Thyroid gland (tissue), 4 donors: ENCODE measurements at regions not wholly inside any gene's neighbourhood (a gene's known extent, or its start where the extent isn't known, plus 50 kb on each side); places are given as distances from the start of the nearest gene placed in this dataset.

ENCODE experiments used
- DNase-seq, 2 donors: peaks; one replicate each; pipeline ENCODE4 v3.0.0-alpha.2; 2019
- H3K27ac ChIP-seq, 3 donors: fragments of 200-600 bp; sonication (generic); 1 replicate in 2 of 3; 2 replicates in 1 of 3; pipeline ENCODE4 v1.5.1; 2016 to 2019; ENCODE audit warnings: mild to moderate bottlenecking in 1 of 3, moderate library complexity in 1 of 3
- H3K27me3 ChIP-seq: fragments of 200-600 bp; sonication (generic); one replicate; pipeline ENCODE4 v1.5.1; 2019
- H3K36me3 ChIP-seq, 2 donors: fragments of 200-600 bp; sonication (generic); one replicate each; pipeline ENCODE4 v1.5.1; 2016 to 2019
- H3K4me1 ChIP-seq, 2 donors: fragments of 200-600 bp; sonication (generic); one replicate each; pipeline ENCODE4 v1.5.1; 2017 to 2019
- H3K4me3 ChIP-seq, 3 donors: fragments of 200-600 bp; sonication (generic); replicated peaks in 1 of 3; 1 replicate in 2 of 3; 2 replicates in 1 of 3; pipeline ENCODE4 v1.5.1; 2016; ENCODE audit warnings: mild to moderate bottlenecking in 1 of 3
- H3K9me3 ChIP-seq: fragments of 200-600 bp; sonication (generic); one replicate; pipeline ENCODE4 v1.5.1; 2017
- CTCF ChIP-seq, 6 experiments: fragments of 200-600 bp in 3 of 6; fragments of 450-650 bp in 3 of 6; sonication (generic) in 3 of 6; IDR thresholded peaks; one replicate each; pipeline ENCODE4 v1.5.1; 2016 to 2019; ENCODE audit warnings: antibody characterized with exemption in 6 of 6, mild to moderate bottlenecking in 2 of 6, inconsistent platforms in 1 of 6, moderate library complexity in 1 of 6
- POLR2A ChIP-seq, 2 donors: fragments of 450-650 bp; IDR thresholded peaks; one replicate each; pipeline ENCODE4 v1.6.1; 2017; ENCODE audit warnings: antibody characterized with exemption in 2 of 2, mild to moderate bottlenecking in 2 of 2, moderate library complexity in 1 of 2
- WGBS, 2 donors: methylation state at CpG; one replicate each; pipeline ENCODE4 v1.1.5; 2017; 5-methylcytosine and 5-hydroxymethylcytosine counted together
- intact Hi-C: fragments of 100-400 bp; cut with DNase I; formaldehyde crosslinking; loops from one replicate; pipeline ENCODE4 v1.15.1; 2023

DNA sequence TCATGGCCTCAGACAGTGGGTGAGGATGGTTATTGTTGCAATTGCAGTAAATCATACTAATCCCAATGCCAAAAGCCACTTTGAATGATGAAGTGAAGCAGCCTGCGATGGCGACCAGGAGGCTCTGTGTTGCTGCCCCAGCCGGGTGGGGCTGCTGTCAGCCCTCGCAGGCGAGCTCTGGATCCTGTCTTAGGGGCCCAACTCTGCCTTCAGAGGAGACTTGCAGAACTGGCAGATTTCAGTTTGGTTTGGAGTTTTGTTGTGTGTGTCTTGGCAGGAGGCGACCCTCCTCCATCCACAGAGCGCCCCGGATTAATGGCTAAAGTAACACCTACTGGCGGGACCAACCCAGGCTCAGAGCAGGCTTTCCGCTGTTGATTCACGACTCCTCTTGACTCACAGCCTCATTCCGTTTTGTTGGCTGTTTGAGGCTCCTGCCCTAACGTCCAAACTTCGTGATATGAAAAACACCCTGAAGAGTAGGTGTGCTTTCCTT is 67.9 kb upstream of the BMPER start:
- TF ChIP-seq POLR2A (IDR thresholded peaks at IDR 0.05) (no peak), CTCF (IDR thresholded peaks at IDR 0.05) (no peak)
- intact Hi-C loops = no loop called here
- no peak overlapping the region for H3K4me3 ChIP-seq
- no peaks in the 10 kb centered on the region for H3K4me1 ChIP-seq
- no peaks in the 10 kb centered on the region for H3K9me3 ChIP-seq
- no peak for DNase-seq
- WGBS, 2 donors = 77 to 85% methylated on average over 9 to 14 of the region's 14 CpGs
- no peaks in the 10 kb centered on the region for H3K36me3 ChIP-seq
- no peaks in the 10 kb centered on the region for H3K27me3 ChIP-seq
- H3K27ac ChIP-seq = no peak overlapping the region

DNA sequence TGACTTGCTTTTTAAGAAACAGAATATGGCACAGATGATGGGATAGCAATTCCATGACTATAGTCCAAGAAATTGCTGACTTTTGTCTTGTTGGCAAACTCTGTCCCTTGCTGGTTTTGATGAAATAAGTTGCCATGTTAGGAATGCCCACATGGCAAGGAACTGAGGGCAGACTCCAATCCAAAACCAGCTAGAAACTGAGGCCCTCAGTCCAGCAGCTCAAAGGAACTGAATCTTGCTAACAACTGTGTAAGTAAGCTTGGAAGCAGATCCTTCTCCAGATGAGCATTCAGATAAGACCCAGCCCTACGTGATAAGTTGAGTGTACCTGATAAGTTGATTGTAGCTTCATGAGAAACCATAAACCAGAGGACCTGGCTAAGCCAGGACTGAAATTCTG is 64.3 kb upstream of the BMPER start:
- TF ChIP-seq POLR2A (IDR thresholded peaks at IDR 0.05) (no peak), CTCF (IDR thresholded peaks at IDR 0.05) (no peak)
- no peaks in the 10 kb centered on the region for H3K9me3 ChIP-seq
- WGBS, 2 donors = 68 to 71% methylated on average over 1 of the region's 1 CpG

GRCh38 chr7:33841705-33842129 is 63.6 kb upstream of the BMPER start:
- intact Hi-C loops = no loop called here
- 70 to 71% methylated on average over 3 of the region's 3 CpGs for WGBS, 2 donors

More for the DNA sequence above, 64.3 kb upstream of the BMPER start:
- H3K36me3 ChIP-seq = no peaks in the 10 kb centered on the region
- H3K4me1 ChIP-seq = no peaks in the 10 kb centered on the region
- no peak overlapping the region for H3K27ac ChIP-seq
- no peak overlapping the region for H3K4me3 ChIP-seq
- DNase-seq = no peak
- no peaks in the 10 kb centered on the region for H3K27me3 ChIP-seq
- intact Hi-C loops = no loop called here

GRCh38 chr7:33842150-33842549 is 63.2 kb upstream of the BMPER start:
- H3K4me1 ChIP-seq = no peaks in the 10 kb centered on the region
- intact Hi-C loops = no loop called here
- no peaks in the 10 kb centered on the region for H3K27me3 ChIP-seq
- H3K27ac ChIP-seq = no peak overlapping the region
- TF ChIP-seq POLR2A (IDR thresholded peaks at IDR 0.05) (no peak), CTCF (IDR thresholded peaks at IDR 0.05) (no peak)
- H3K4me3 ChIP-seq = no peak overlapping the region
- H3K9me3 ChIP-seq = no peaks in the 10 kb centered on the region
- 77 to 89% methylated on average over 3 of the region's 3 CpGs for WGBS, 2 donors
- no peaks in the 10 kb centered on the region for H3K36me3 ChIP-seq
- no peak for DNase-seq

More at GRCh38 chr7:33841705-33842129, 63.6 kb upstream of the BMPER start:
- Histone ChIP-seq H3K27me3 (no peaks in the 10 kb centered on the region), H3K4me1 (no peaks in the 10 kb centered on the region), H3K4me3 (no peak overlapping the region), H3K9me3 (no peaks in the 10 kb centered on the region), H3K36me3 (no peaks in the 10 kb centered on the region), H3K27ac (no peak overlapping the region)
- TF ChIP-seq POLR2A (IDR thresholded peaks at IDR 0.05) (no peak), CTCF (IDR thresholded peaks at IDR 0.05) (no peak)
- DNase-seq = no peak

- Histone ChIP-seq H3K27me3 (no peaks in the 10 kb centered on the region), H3K9me3 (no peaks in the 10 kb centered on the region), H3K27ac (no peak overlapping the region), H3K4me3 (no peak overlapping the region), H3K4me1 (no peaks in the 10 kb centered on the region), H3K36me3 (no peaks in the 10 kb centered on the region)
- DNase-seq = no peak
- WGBS, 2 donors = 81 to 91% methylated on average over 8 to 11 of the region's 11 CpGs
- intact Hi-C loops = no loop called here
- TF ChIP-seq POLR2A (IDR thresholded peaks at IDR 0.05) (no peak), CTCF (IDR thresholded peaks at IDR 0.05) (no peak)
These were observed 59.3 kb upstream of the BMPER start for GRCh38 chr7:33845991-33846509.
